Colonic mucosa (tissue), 4 donors: ENCODE measurements at regions not wholly inside any gene's neighbourhood (a gene's known extent, or its start where the extent isn't known, plus 50 kb on each side); places are given as distances from the start of the nearest gene placed in this dataset.

Experiments
- DNase-seq: peaks from one replicate; pipeline ENCODE4 v3.0.0-alpha.2; 2020
- H3K27ac ChIP-seq: fragments of 200-600 bp; one replicate; pipeline ENCODE4 v1.8.0; 2021
- H3K27me3 ChIP-seq: fragments of 200-600 bp; one replicate; pipeline ENCODE4 v1.8.0; 2021
- H3K36me3 ChIP-seq: fragments of 200-600 bp; one replicate; pipeline ENCODE4 v1.8.0; 2021
- H3K4me1 ChIP-seq: fragments of 200-600 bp; one replicate; pipeline ENCODE4 v1.8.0; 2021; ENCODE audit warnings: mild to moderate bottlenecking
- H3K4me3 ChIP-seq: fragments of 200-600 bp; one replicate; pipeline ENCODE4 v1.8.0; 2021
- H3K9ac ChIP-seq, 2 donors: one replicate each; pipeline ENCODE4 v1.7.0; 2013; ENCODE audit warnings: control low read depth in 2 of 2, low read depth in 2 of 2, low read length in 2 of 2
- H3K9me3 ChIP-seq: fragments of 200-600 bp; one replicate; pipeline ENCODE4 v1.8.0; 2021
- CTCF ChIP-seq: fragments of 200-600 bp; IDR thresholded peaks from one replicate; pipeline ENCODE4 v1.8.0; 2022; ENCODE audit warnings: antibody characterized with exemption, mild to moderate bottlenecking
- intact Hi-C: fragments of 100-400 bp; cut with DNase I; formaldehyde crosslinking; loops from one replicate; pipeline ENCODE4 v1.14.1; 2022
- donor health status: healthy.
- donor health status: DM: no; HTN: no; CAD: no.
- donor health status: DM: no; HTN: no; CAD: no.

DNA sequence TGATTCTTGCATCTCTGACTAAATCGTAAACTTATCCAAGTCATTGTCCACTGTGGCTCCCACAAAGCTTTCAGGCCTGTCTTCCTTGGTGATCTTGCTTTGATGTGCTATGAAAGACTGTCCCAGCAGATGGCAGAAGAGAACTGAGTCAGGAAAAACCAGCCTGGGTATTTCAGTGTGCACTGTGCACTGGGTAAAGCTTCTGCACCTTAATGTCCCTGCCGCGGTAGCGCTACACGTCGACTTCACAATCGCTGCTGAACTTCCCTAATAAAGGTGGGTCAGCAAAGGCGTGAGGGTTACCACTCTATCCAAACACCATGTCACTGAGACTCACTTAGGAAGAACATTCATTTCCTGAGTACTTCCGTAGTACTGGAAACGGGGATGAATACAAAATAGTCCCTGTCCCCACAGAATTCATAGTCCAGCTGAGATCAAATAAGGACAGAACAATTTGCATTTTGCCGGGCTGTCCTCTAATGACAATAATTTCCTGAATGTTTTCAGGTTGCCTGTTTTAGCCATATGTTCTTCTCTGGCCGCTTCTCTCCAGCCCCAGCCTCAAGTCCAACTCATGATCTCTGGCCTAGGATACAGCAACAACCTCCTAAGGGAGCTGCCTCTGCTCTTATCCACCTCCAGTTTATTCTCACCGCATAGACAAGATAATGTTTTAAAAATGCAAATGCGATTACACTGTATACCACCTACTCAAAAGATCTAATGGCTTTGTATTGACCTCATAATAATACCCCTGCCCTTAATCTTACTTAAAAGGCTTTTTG lies 83.6 kb upstream of the AKAP13 start:
- DNase-seq = peak; percentile 86
- intact Hi-C loops = loop anchor here (5.0 kb wide), 1 partner anchor 210 kb away; no protein-coding TSS in a partner anchor
- H3K4me1 ChIP-seq = peaks cover 6% of the 10 kb centered on the region
- TF ChIP-seq CTCF = peak; percentile 64
- H3K9me3 ChIP-seq = no peaks in the 10 kb centered on the region
- peak overlapping the region in 1 of 2 donors; percentile 62 for H3K9ac ChIP-seq
- peak overlapping the region; percentile 23 for H3K4me3 ChIP-seq
- H3K27ac ChIP-seq = no peak overlapping the region
- no peaks in the 10 kb centered on the region for H3K27me3 ChIP-seq
- no peaks in the 10 kb centered on the region for H3K36me3 ChIP-seq

GRCh38 chr15:85297537-85297936 lies 82.9 kb upstream of the AKAP13 start:
- Histone ChIP-seq H3K27me3 (no peaks in the 10 kb centered on the region), H3K4me3 (no peak overlapping the region), H3K9ac (no peak overlapping the region), H3K9me3 (no peaks in the 10 kb centered on the region), H3K27ac (no peak overlapping the region), H3K4me1 (peaks cover 6% of the 10 kb centered on the region), H3K36me3 (no peaks in the 10 kb centered on the region)
- TF ChIP-seq CTCF = no peak
- no peak for DNase-seq
- intact Hi-C loops = loop anchor here (5.0 kb wide), 1 partner anchor 210 kb away; no protein-coding TSS in a partner anchor

GRCh38 chr15:85298366-85298765 lies 82.0 kb upstream of the AKAP13 start:
- H3K9ac ChIP-seq = no peak overlapping the region
- H3K27me3 ChIP-seq = no peaks in the 10 kb centered on the region
- no peak for DNase-seq
- TF ChIP-seq CTCF = no peak
- no peaks in the 10 kb centered on the region for H3K36me3 ChIP-seq
- H3K27ac ChIP-seq = no peak overlapping the region
- intact Hi-C loops = loop anchor here (5.0 kb wide), 1 partner anchor 209 kb away; no protein-coding TSS in a partner anchor
- H3K4me3 ChIP-seq = no peak overlapping the region
- H3K9me3 ChIP-seq = no peaks in the 10 kb centered on the region
- peaks cover 6% of the 10 kb centered on the region for H3K4me1 ChIP-seq

- intact Hi-C loops = loop anchor here (5.0 kb wide), 1 partner anchor 208 kb away; no protein-coding TSS in a partner anchor
Observed at GRCh38 chr15:85298941-85299340, 81.5 kb upstream of the AKAP13 start.

DNA sequence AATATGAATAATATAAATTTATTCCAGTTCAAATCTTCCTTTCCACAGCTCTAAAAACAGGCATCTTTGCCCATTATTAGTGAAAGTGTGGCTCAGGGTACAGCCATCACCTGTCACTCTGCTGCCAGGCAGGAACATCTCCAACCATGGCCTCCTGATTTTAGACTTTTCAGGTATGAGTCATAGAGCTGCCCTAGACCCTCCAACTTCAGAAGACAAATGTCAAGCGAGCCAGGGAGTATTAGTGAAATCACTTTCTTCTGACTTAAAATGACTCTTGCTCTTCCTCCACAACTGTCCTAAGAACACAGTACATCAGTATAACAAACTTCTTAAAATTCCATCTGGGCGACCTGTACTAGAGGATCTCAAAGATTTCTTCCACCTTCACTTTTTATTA lies 78.1 kb upstream of the AKAP13 start:
- Histone ChIP-seq H3K4me1 (no peaks in the 10 kb centered on the region), H3K27ac (no peak overlapping the region), H3K9ac (no peak overlapping the region), H3K36me3 (no peaks in the 10 kb centered on the region), H3K27me3 (no peaks in the 10 kb centered on the region), H3K9me3 (no peaks in the 10 kb centered on the region), H3K4me3 (no peak overlapping the region)
- TF ChIP-seq CTCF = no peak
- no peak for DNase-seq
- intact Hi-C loops = no loop called here

More at GRCh38 chr15:85298941-85299340, 81.5 kb upstream of the AKAP13 start:
- DNase-seq = no peak
- no peak overlapping the region for H3K4me3 ChIP-seq
- no peaks in the 10 kb centered on the region for H3K36me3 ChIP-seq
- H3K9me3 ChIP-seq = no peaks in the 10 kb centered on the region
- H3K27me3 ChIP-seq = no peaks in the 10 kb centered on the region
- H3K9ac ChIP-seq = no peak overlapping the region
- H3K27ac ChIP-seq = no peak overlapping the region
- peaks cover 6% of the 10 kb centered on the region for H3K4me1 ChIP-seq
- TF ChIP-seq CTCF = no peak
